Nephron (organoid): ENCODE measurements at regions not wholly inside any gene's neighbourhood (a gene's known extent, or its start where the extent isn't known, plus 50 kb on each side); places are given as distances from the start of the nearest gene placed in this dataset.

ENCODE experiments used
- H3K27ac Mint-ChIP-seq, 3 experiments: 2 replicates each; pipeline ENCODE4 v1.8.0; 2020; ENCODE audit warnings: mixed read lengths in 3 of 3, mild to moderate bottlenecking in 2 of 3, moderate library complexity in 1 of 3
- H3K27me3 Mint-ChIP-seq: 2 replicates; pipeline ENCODE4 v1.8.0; 2021; ENCODE audit warnings: low read depth, mild to moderate bottlenecking, moderate library complexity, mixed read lengths
- H3K36me3 Mint-ChIP-seq: 2 replicates; pipeline ENCODE4 v1.8.0; 2020; ENCODE audit warnings: low read depth, mixed read lengths
- H3K4me1 Mint-ChIP-seq: 2 replicates; pipeline ENCODE4 v1.8.0; 2020; ENCODE audit warnings: mixed read lengths
- H3K4me3 Mint-ChIP-seq, 3 experiments: 2 replicates each; pipeline ENCODE4 v1.8.0; 2020; ENCODE audit warnings: mild to moderate bottlenecking in 3 of 3, mixed read lengths in 3 of 3, moderate library complexity in 2 of 3
- H3K9me3 Mint-ChIP-seq: 2 replicates; pipeline ENCODE4 v1.8.0; 2020; ENCODE audit warnings: mixed read lengths
- CTCF ChIP-seq, 3 experiments: fragments of 200-600 bp; sonication (generic); IDR thresholded peaks; one replicate each; pipeline ENCODE4 v1.5.0; 2021; ENCODE audit warnings: antibody characterized with exemption in 3 of 3; ENCODE audit not compliant: unreplicated experiment in 3 of 3

- no peaks in the 10 kb centered on the region for H3K36me3 Mint-ChIP-seq
- no peaks in the 10 kb centered on the region for H3K4me1 Mint-ChIP-seq
- H3K27me3 Mint-ChIP-seq: no peaks in the 10 kb centered on the region
- peaks cover 9% of the 10 kb centered on the region for H3K9me3 Mint-ChIP-seq
- no peak for TF ChIP-seq CTCF (IDR thresholded peaks at IDR 0.05; ENCODE audit: unreplicated experiment in 3 of 3)
- no peak overlapping the region for H3K27ac Mint-ChIP-seq
- no peak overlapping the region for H3K4me3 Mint-ChIP-seq
Measured at GRCh38 chr18:11437046-11437445, 172.3 kb upstream of the SLC35G4 start.

DNA sequence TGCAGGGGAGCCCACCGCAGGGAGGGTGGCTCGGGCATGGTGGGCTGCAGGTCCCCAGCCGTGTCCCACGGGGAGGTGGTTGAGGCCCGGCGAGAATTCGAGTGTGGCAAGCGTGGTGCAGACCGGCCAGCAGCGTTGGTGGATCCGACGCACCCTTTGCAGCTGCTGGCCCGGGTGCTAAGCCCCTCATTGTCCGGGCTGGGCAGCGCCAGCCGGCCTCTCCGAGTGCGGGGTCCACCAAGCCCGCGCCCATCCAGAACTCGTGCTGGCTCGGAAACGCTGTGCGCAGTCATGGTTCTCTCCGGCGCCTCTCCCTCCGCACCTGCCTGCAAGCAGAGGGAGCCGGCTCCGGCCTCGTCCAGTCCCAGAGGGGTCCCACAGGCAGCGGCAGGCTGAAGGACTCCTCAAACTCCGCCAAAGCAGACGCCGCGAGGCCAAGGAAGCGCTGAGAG is 177.0 kb upstream of the SLC35G4 start:
- no peaks in the 10 kb centered on the region for H3K9me3 Mint-ChIP-seq
- H3K27ac Mint-ChIP-seq: no peak overlapping the region
- H3K4me1 Mint-ChIP-seq: no peaks in the 10 kb centered on the region
- no peaks in the 10 kb centered on the region for H3K27me3 Mint-ChIP-seq
- no peak for TF ChIP-seq CTCF (IDR thresholded peaks at IDR 0.05; ENCODE audit: unreplicated experiment in 3 of 3)
- no peaks in the 10 kb centered on the region for H3K36me3 Mint-ChIP-seq
- H3K4me3 Mint-ChIP-seq: no peak overlapping the region

- no peaks in the 10 kb centered on the region for H3K27me3 Mint-ChIP-seq
Measured at GRCh38 chr18:11429876-11430275, 179.5 kb upstream of the SLC35G4 start.

GRCh38 chr18:11425211-11425610 is 184.2 kb upstream of the SLC35G4 start:
- H3K27me3 Mint-ChIP-seq: no peaks in the 10 kb centered on the region
- no peak for TF ChIP-seq CTCF (IDR thresholded peaks at IDR 0.05; ENCODE audit: unreplicated experiment in 3 of 3)
- H3K9me3 Mint-ChIP-seq: no peaks in the 10 kb centered on the region
- H3K4me3 Mint-ChIP-seq: no peak overlapping the region
- H3K36me3 Mint-ChIP-seq: no peaks in the 10 kb centered on the region
- H3K27ac Mint-ChIP-seq: no peak overlapping the region
- no peaks in the 10 kb centered on the region for H3K4me1 Mint-ChIP-seq

More at GRCh38 chr18:11429876-11430275, 179.5 kb upstream of the SLC35G4 start:
- no peak overlapping the region for H3K27ac Mint-ChIP-seq
- no peak overlapping the region for H3K4me3 Mint-ChIP-seq
- no peaks in the 10 kb centered on the region for H3K36me3 Mint-ChIP-seq
- no peaks in the 10 kb centered on the region for H3K4me1 Mint-ChIP-seq
- no peak for TF ChIP-seq CTCF (IDR thresholded peaks at IDR 0.05; ENCODE audit: unreplicated experiment in 3 of 3)
- H3K9me3 Mint-ChIP-seq: no peaks in the 10 kb centered on the region

GRCh38 chr18:11419338-11419737 is 190.1 kb upstream of the SLC35G4 start:
- Mint-ChIP-seq H3K9me3 (no peaks in the 10 kb centered on the region), H3K27ac (no peak overlapping the region), H3K4me1 (no peaks in the 10 kb centered on the region), H3K27me3 (no peaks in the 10 kb centered on the region), H3K36me3 (no peaks in the 10 kb centered on the region), H3K4me3 (no peak overlapping the region)
- TF ChIP-seq CTCF (IDR thresholded peaks at IDR 0.05; ENCODE audit: unreplicated experiment in 3 of 3): no peak

GRCh38 chr18:11412811-11413210 is 196.6 kb upstream of the SLC35G4 start:
- peaks cover 18% of the 10 kb centered on the region for H3K4me1 Mint-ChIP-seq
- no peaks in the 10 kb centered on the region for H3K27me3 Mint-ChIP-seq
- H3K9me3 Mint-ChIP-seq: no peaks in the 10 kb centered on the region
- no peaks in the 10 kb centered on the region for H3K36me3 Mint-ChIP-seq
- no peak overlapping the region for H3K4me3 Mint-ChIP-seq
- no peak overlapping the region for H3K27ac Mint-ChIP-seq
- TF ChIP-seq CTCF (IDR thresholded peaks at IDR 0.05; ENCODE audit: unreplicated experiment in 3 of 3): no peak
